ENCODE measurements at regions not wholly inside any gene's neighbourhood (a gene's known extent, or its start where the extent isn't known, plus 50 kb on each side); places are given as distances from the start of the nearest gene placed in this dataset.

DNA sequence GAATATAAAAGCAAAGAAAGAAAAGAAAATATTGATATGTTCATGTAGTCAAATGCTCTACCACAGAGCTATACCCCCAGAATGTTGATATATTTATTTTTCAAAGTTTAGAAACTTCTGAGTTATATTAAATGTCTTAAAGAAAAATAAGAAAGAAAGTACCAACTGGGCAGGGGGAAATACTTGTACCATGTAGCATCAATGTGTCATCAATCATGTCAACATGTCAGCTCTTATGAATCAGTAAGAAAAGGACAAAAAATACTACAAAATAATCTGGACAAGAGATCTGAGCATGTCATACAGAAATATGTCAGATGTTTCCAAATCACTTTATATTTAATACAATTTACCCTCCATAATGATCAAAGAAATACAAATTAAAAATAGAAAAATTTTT, 595.1 kb upstream of the ATP2B1 start:
- Histone ChIP-seq H3K36me3 (no peaks in the 10 kb centered on the region), H3K9me3 (replicated peaks) (no peaks in the 10 kb centered on the region), H3K4me1 (replicated peaks) (no peaks in the 10 kb centered on the region), H3K4me3 (no peak overlapping the region), H3K27ac (no peak overlapping the region), H3K27me3 (replicated peaks) (no peaks in the 10 kb centered on the region)
- no peak for DNase-seq (ENCODE audit: low read depth in 1 of 2, low spot score in 2 of 2)

- no peak overlapping the region for H3K4me3 ChIP-seq
- H3K9me3 ChIP-seq (replicated peaks) = no peaks in the 10 kb centered on the region
- no peaks in the 10 kb centered on the region for H3K4me1 ChIP-seq (replicated peaks)
- DNase-seq (ENCODE audit: low read depth in 1 of 2, low spot score in 2 of 2) = no peak
- no peaks in the 10 kb centered on the region for H3K27me3 ChIP-seq (replicated peaks)
- no peak overlapping the region for H3K27ac ChIP-seq
- no peaks in the 10 kb centered on the region for H3K36me3 ChIP-seq
Observed at GRCh38 chr12:90301561-90302133, 593.0 kb upstream of the ATP2B1 start.

DNA sequence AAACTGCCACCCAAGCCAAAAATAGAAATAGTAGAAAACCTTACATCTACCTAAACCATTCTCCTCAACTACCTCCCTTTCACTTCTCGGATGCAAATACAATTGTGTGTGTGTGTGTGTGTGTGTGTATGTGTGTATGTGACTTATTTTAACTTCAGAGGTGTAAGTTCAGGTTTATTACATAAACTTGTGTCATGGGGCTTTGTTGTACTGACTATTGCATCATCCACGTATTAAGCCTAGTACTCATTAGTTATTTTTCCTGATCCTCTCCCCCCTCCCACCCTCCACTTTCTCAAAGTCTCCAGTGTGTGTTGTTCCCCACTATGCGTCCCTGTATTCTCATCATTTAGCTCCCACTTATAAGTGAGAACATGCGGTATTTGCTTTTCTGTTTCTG, 592.5 kb upstream of the ATP2B1 start:
- no peak overlapping the region for H3K4me3 ChIP-seq
- H3K9me3 ChIP-seq (replicated peaks) = no peaks in the 10 kb centered on the region
- no peak for DNase-seq (ENCODE audit: low read depth in 1 of 2, low spot score in 2 of 2)
- no peaks in the 10 kb centered on the region for H3K27me3 ChIP-seq (replicated peaks)
- H3K4me1 ChIP-seq (replicated peaks) = no peaks in the 10 kb centered on the region
- no peaks in the 10 kb centered on the region for H3K36me3 ChIP-seq
- H3K27ac ChIP-seq = no peak overlapping the region

GRCh38 chr12:90299666-90300065, 591.0 kb upstream of the ATP2B1 start:
- Histone ChIP-seq H3K4me3 (no peak overlapping the region), H3K4me1 (replicated peaks) (no peaks in the 10 kb centered on the region), H3K9me3 (replicated peaks) (no peaks in the 10 kb centered on the region), H3K27ac (no peak overlapping the region), H3K36me3 (no peaks in the 10 kb centered on the region), H3K27me3 (replicated peaks) (no peaks in the 10 kb centered on the region)
- DNase-seq (ENCODE audit: low read depth in 1 of 2, low spot score in 2 of 2) = no peak

DNA sequence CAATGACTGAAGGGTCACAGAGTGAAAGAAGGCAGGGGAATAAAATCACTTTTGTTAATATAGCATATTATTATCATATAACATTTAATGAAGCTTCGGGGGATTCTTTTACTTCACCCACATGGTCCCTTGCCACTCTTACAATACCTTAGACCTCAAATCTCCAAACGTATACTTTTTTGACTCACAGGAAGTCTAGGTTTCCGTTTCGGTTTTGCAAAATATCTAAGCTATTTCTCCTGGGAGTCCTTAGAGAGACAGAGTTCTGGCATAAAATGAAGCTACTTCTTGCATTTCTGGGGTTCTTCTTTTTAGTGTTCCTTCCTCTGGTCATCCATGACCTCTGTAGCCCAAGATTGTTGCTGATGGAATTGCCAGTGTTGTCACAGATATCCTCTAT, 590.5 kb upstream of the ATP2B1 start:
- no peaks in the 10 kb centered on the region for H3K36me3 ChIP-seq
- no peaks in the 10 kb centered on the region for H3K4me1 ChIP-seq (replicated peaks)
- DNase-seq (ENCODE audit: low read depth in 1 of 2, low spot score in 2 of 2) = no peak
- no peaks in the 10 kb centered on the region for H3K27me3 ChIP-seq (replicated peaks)
- H3K27ac ChIP-seq = no peak overlapping the region
- no peaks in the 10 kb centered on the region for H3K9me3 ChIP-seq (replicated peaks)
- no peak overlapping the region for H3K4me3 ChIP-seq

GRCh38 chr12:90298289-90298948, 589.8 kb upstream of the ATP2B1 start:
- no peaks in the 10 kb centered on the region for H3K4me1 ChIP-seq (replicated peaks)
- no peak overlapping the region for H3K4me3 ChIP-seq
- H3K27me3 ChIP-seq (replicated peaks) = no peaks in the 10 kb centered on the region
- DNase-seq (ENCODE audit: low read depth in 1 of 2, low spot score in 2 of 2) = no peak
- no peaks in the 10 kb centered on the region for H3K9me3 ChIP-seq (replicated peaks)
- H3K27ac ChIP-seq = no peak overlapping the region
- no peaks in the 10 kb centered on the region for H3K36me3 ChIP-seq

DNA sequence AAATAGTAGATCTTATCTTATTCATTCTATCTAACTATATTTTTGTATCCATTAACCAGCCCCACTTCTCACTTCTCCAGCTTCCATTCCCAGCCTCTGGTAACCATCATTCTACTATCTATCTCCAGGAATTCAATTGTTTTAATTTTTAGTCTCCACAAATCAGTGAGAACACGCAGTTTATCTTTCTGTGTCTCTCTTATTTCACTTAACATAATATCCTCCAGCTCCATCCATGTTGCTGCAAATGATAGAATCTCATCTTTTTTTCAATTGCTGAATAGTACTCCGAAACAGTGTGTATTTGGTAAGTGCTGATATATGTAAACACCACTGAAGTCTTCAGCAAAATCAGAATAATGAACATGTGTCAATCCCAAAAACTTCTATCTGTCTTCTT, 587.2 kb upstream of the ATP2B1 start:
- H3K27ac ChIP-seq = no peak overlapping the region
- H3K4me1 ChIP-seq (replicated peaks) = no peaks in the 10 kb centered on the region
- H3K36me3 ChIP-seq = no peaks in the 10 kb centered on the region
- no peaks in the 10 kb centered on the region for H3K9me3 ChIP-seq (replicated peaks)
- H3K27me3 ChIP-seq (replicated peaks) = no peaks in the 10 kb centered on the region
- no peak overlapping the region for H3K4me3 ChIP-seq
- no peak for DNase-seq (ENCODE audit: low read depth in 1 of 2, low spot score in 2 of 2)

DNA sequence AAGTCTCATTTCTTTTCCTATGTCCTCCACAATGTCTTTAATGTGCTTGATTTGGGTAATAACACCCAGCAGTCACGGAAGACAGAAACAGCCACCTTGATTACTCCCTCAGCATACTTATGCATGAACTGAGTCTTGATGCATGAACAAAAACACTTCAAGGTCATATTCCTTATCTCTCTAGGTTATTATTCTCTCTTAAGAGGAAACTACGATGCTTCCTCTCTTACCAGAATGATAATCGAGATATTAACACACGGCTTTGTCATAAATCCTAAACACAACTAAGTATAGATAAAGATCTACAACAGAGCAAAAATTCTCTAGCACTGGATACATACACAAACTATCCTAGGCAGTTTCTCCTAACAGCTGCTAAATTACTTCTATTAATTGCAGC, 583.5 kb upstream of the ATP2B1 start:
- H3K4me1 ChIP-seq (replicated peaks) = no peaks in the 10 kb centered on the region
- DNase-seq (ENCODE audit: low read depth in 1 of 2, low spot score in 2 of 2) = no peak
- no peaks in the 10 kb centered on the region for H3K36me3 ChIP-seq
- no peaks in the 10 kb centered on the region for H3K27me3 ChIP-seq (replicated peaks)
- no peak overlapping the region for H3K4me3 ChIP-seq
- no peaks in the 10 kb centered on the region for H3K9me3 ChIP-seq (replicated peaks)
- no peak overlapping the region for H3K27ac ChIP-seq

- H3K27me3 ChIP-seq (replicated peaks) = no peaks in the 10 kb centered on the region
- DNase-seq (ENCODE audit: low read depth in 1 of 2, low spot score in 2 of 2) = no peak
Observed at GRCh38 chr12:90290980-90291975, 582.6 kb upstream of the ATP2B1 start.

DNA sequence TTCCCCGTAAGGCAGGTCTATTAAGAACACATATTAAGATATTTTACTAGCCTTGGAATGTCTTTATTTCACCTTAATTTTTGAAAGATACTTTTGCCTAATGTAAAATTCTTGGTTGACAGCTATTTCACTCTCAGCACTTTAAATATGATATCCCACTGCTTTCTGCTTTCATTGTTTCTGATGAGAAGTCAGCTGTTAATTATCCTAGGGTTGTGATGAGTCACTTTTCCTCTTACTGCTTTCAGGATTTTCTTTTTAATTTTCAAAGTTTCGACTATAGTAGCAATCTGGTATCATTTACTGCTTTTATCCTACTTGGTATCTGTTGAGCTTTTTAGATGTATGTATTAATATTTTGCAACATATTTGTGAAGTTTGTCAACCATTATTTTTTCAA, 578.9 kb upstream of the ATP2B1 start:
- Histone ChIP-seq H3K27ac (no peak overlapping the region), H3K4me3 (no peak overlapping the region), H3K27me3 (replicated peaks) (no peaks in the 10 kb centered on the region), H3K36me3 (no peaks in the 10 kb centered on the region), H3K4me1 (replicated peaks) (no peaks in the 10 kb centered on the region), H3K9me3 (replicated peaks) (no peaks in the 10 kb centered on the region)
- DNase-seq (ENCODE audit: low read depth in 1 of 2, low spot score in 2 of 2) = no peak

More at GRCh38 chr12:90290980-90291975, 582.6 kb upstream of the ATP2B1 start:
- Histone ChIP-seq H3K27ac (no peak overlapping the region), H3K9me3 (replicated peaks) (no peaks in the 10 kb centered on the region), H3K4me3 (no peak overlapping the region), H3K36me3 (no peaks in the 10 kb centered on the region), H3K4me1 (replicated peaks) (no peaks in the 10 kb centered on the region)

DNA sequence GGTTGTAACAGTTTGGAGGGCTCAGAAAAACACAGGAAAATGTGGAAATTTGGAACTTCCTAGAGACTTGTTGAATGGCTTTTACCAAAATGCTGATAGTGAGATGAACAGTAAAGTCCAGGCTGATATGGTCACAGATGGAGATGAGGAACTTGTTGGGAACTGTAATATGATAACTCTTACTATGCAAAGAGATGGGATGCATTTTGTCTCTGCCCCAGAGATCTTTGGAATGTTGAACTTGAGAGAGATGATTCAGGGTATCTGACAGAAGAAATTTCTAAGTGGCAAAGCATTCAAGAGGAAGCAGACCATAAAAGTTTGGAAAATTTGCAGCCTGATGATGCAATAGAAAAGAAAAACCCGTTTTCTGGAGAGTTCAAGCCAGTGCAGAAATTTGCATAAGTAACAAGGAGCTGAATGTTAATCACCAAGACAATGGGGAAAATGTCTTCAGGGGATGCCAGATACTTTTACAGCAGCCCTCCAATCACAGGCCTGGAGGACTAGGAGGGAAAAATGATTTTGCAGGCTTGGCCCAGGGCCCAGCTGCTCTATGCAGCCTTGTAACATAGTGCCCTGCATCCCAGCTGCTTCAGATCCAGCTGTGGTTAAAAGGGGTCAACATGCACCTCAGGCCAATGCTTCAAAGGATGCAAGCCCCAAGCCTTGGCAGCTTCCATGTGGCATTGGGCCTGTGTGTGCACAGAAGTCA, 572.7 kb upstream of the ATP2B1 start:
- no peak for DNase-seq (ENCODE audit: low read depth in 1 of 2, low spot score in 2 of 2)
- no peak overlapping the region for H3K4me3 ChIP-seq
- no peaks in the 10 kb centered on the region for H3K4me1 ChIP-seq (replicated peaks)
- H3K27me3 ChIP-seq (replicated peaks) = no peaks in the 10 kb centered on the region
- no peaks in the 10 kb centered on the region for H3K36me3 ChIP-seq
- no peaks in the 10 kb centered on the region for H3K9me3 ChIP-seq (replicated peaks)
- no peak overlapping the region for H3K27ac ChIP-seq

DNA sequence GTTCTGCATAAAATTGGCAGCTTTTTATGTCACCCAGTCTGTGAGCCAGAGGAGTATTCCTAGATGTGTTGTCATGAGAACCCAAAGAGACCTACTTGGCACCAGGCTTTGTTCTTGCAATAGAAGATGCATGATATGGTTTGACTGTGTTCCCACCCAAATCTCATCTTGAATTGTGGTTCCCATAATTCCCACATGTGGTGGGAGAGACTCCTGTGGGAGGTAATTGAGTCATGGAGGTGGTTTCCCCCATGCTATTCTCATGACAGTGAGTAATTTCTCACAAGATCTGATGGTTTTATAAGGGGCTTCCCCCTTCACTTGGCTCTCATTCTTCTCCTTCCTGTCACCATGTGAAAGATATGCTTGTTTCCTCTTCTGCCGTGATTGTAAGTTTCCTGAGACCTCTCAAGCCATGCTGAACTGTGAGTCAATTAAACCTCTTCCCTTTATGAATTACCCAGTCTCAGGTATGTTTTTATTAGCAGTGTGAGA, 572.0 kb upstream of the ATP2B1 start:
- Histone ChIP-seq H3K4me3 (no peak overlapping the region), H3K27ac (no peak overlapping the region), H3K9me3 (replicated peaks) (no peaks in the 10 kb centered on the region), H3K4me1 (replicated peaks) (no peaks in the 10 kb centered on the region), H3K36me3 (no peaks in the 10 kb centered on the region), H3K27me3 (replicated peaks) (no peaks in the 10 kb centered on the region)
- DNase-seq (ENCODE audit: low read depth in 1 of 2, low spot score in 2 of 2) = no peak

- Histone ChIP-seq H3K36me3 (no peaks in the 10 kb centered on the region), H3K4me3 (no peak overlapping the region), H3K9me3 (replicated peaks) (no peaks in the 10 kb centered on the region), H3K27me3 (replicated peaks) (no peaks in the 10 kb centered on the region), H3K27ac (no peak overlapping the region), H3K4me1 (replicated peaks) (no peaks in the 10 kb centered on the region)
- no peak for DNase-seq (ENCODE audit: low read depth in 1 of 2, low spot score in 2 of 2)
Observed at GRCh38 chr12:90280033-90280432, 571.4 kb upstream of the ATP2B1 start.
